Body of pancreas (tissue), 4 donors: ENCODE measurements at regions not wholly inside any gene's neighbourhood (a gene's known extent, or its start where the extent isn't known, plus 50 kb on each side); places are given as distances from the start of the nearest gene placed in this dataset.

Experiments
- ATAC-seq: fragments of 150-250 bp; one replicate; pipeline ENCODE4 v1.9.1; 2016
- DNase-seq, 4 donors: peaks; one replicate each; pipeline ENCODE4 v3.0.0-alpha.2; 2019
- H3K27ac ChIP-seq, 4 donors: fragments of 200-600 bp; sonication (generic); 1 replicate in 3 of 4; 2 replicates in 1 of 4; pipeline versions ENCODE4 v1.5.1 to v1.6.1; 2016 to 2019; ENCODE audit warnings: mild to moderate bottlenecking in 1 of 4, mixed read lengths in 1 of 4, moderate library complexity in 1 of 4
- H3K27me3 ChIP-seq, 2 donors: fragments of 200-600 bp; sonication (generic); one replicate each; pipeline ENCODE4 v1.6.0; 2016; ENCODE audit warnings: mild to moderate bottlenecking in 1 of 2
- H3K36me3 ChIP-seq, 2 donors: fragments of 200-600 bp; sonication (generic); replicated peaks in 1 of 2; 2 replicates each; pipeline ENCODE4 v1.5.1; 2016; ENCODE audit warnings: low read depth in 2 of 2; ENCODE audit not compliant: insufficient read depth in 1 of 2
- H3K4me1 ChIP-seq: fragments of 200-600 bp; sonication (generic); one replicate; pipeline ENCODE4 v1.6.0; 2016
- H3K4me3 ChIP-seq, 2 donors: fragments of 200-600 bp; sonication (generic); 1 replicate in 1 of 2; 2 replicates in 1 of 2; pipeline ENCODE4 v1.5.1; 2016 to 2019
- H3K9me3 ChIP-seq, 3 donors: fragments of 200-600 bp; sonication (generic); 1 replicate in 2 of 3; 2 replicates in 1 of 3; pipeline ENCODE4 v1.5.1; 2016
- POLR2A ChIP-seq, 3 donors: fragments of 450-650 bp; IDR thresholded peaks; one replicate each; pipeline ENCODE4 v1.6.1; 2016; ENCODE audit warnings: antibody characterized with exemption in 3 of 3, mild to moderate bottlenecking in 2 of 3
- WGBS, 2 donors: methylation state at CpG; one replicate each; pipeline ENCODE4 v1.1.5; 2017; 5-methylcytosine and 5-hydroxymethylcytosine counted together
- intact Hi-C: fragments of 100-400 bp; cut with DNase I; formaldehyde crosslinking; loops from one replicate; pipeline ENCODE4 v1.15.1; 2023
- TF ChIP-seq, protein P1 (sequence below), 7 experiments: fragments of 450-650 bp in 4 of 7; fragments of 200-600 bp in 3 of 7; sonication (generic) in 3 of 7; IDR thresholded peaks; one replicate each; pipeline ENCODE4 v1.5.1; 2016 to 2019; ENCODE audit warnings: antibody characterized with exemption in 7 of 7

DNA sequence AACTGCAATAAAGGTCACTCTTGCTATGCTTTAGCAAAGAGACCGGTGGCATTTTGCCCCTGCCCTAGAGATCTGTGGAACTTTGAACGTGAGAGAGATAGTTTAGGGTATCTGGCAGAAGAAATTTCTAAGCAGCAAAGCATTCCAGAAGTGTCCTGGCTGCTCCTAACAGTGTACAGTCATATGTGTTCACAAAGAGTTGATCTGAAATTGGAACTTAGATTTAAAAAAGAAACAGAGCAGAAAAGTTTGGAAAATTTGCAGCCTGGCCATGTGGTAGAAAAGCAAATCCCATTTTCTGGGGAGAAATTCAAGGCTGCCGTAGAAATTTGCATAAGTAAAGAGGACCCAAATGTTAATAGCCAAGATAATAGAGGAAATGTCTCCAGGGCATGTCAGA is 169.2 kb downstream of the FGF1 start:
- H3K27ac ChIP-seq: no peak overlapping the region
- H3K27me3 ChIP-seq: no peaks in the 10 kb centered on the region
- DNase-seq (no peak), ATAC-seq (no peak)
- intact Hi-C loops: no loop called here
- no peak for TF ChIP-seq POLR2A (IDR thresholded peaks at IDR 0.05)
- TF ChIP-seq, protein P1, sequence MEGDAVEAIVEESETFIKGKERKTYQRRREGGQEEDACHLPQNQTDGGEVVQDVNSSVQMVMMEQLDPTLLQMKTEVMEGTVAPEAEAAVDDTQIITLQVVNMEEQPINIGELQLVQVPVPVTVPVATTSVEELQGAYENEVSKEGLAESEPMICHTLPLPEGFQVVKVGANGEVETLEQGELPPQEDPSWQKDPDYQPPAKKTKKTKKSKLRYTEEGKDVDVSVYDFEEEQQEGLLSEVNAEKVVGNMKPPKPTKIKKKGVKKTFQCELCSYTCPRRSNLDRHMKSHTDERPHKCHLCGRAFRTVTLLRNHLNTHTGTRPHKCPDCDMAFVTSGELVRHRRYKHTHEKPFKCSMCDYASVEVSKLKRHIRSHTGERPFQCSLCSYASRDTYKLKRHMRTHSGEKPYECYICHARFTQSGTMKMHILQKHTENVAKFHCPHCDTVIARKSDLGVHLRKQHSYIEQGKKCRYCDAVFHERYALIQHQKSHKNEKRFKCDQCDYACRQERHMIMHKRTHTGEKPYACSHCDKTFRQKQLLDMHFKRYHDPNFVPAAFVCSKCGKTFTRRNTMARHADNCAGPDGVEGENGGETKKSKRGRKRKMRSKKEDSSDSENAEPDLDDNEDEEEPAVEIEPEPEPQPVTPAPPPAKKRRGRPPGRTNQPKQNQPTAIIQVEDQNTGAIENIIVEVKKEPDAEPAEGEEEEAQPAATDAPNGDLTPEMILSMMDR (IDR thresholded peaks at IDR 0.05): no peak
- no peak overlapping the region for H3K4me3 ChIP-seq
- no peaks in the 10 kb centered on the region for H3K9me3 ChIP-seq
- no peaks in the 10 kb centered on the region for H3K4me1 ChIP-seq
- H3K36me3 ChIP-seq: no peaks in the 10 kb centered on the region
- WGBS, 2 donors: 83 to 91% methylated on average over 3 of the region's 3 CpGs

DNA sequence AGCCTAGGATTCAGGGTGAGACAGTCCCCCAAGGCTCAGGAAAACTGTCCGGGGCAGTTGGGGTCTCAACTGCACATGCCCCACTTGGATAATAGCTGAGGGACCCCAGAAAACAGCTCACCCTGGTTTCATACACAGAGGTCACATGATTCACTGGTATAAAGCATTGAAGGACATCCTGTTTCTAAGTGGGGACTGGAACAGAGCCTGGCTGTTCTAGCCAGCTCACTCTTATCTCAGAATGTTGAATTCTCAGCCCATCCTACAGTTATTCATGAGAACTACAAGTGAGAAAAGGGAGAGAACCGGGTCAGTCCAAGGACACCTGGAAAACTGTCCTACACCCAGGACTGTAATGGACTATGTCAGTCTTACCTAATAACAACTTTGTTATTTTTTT is 170.9 kb downstream of the FGF1 start:
- TF ChIP-seq POLR2A (IDR thresholded peaks at IDR 0.05): no peak
- TF ChIP-seq, protein P1 (IDR thresholded peaks at IDR 0.05): no peak
- H3K36me3 ChIP-seq: no peaks in the 10 kb centered on the region
- H3K4me3 ChIP-seq: no peak overlapping the region
- DNase-seq (no peak), ATAC-seq (no peak)
- no peak overlapping the region for H3K27ac ChIP-seq
- H3K9me3 ChIP-seq: no peaks in the 10 kb centered on the region
- no peaks in the 10 kb centered on the region for H3K27me3 ChIP-seq
- intact Hi-C loops: no loop called here
- WGBS, 2 donors: 75 to 84% methylated on average over 2 of the region's 2 CpGs
- H3K4me1 ChIP-seq: no peaks in the 10 kb centered on the region

DNA sequence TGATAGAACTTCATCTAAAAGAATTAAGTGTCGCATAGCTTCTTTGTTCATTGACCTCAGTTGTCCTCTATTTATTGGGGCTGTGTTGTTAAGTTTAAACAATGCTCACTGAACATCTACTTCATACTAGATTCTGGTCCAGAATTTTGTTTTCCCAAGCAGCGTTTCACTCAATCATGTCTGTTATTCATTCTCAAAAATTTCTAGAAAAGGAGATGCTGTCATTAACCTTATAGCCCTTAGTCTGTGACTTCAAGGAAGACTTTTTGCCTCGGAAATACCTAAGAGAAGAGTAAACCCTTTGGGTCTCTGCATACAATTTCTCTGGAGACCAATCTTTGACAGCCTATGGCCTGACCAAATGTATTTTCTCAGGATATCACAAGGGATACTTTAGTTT is 171.7 kb downstream of the FGF1 start:
- Histone ChIP-seq H3K27ac (no peak overlapping the region), H3K36me3 (no peaks in the 10 kb centered on the region), H3K27me3 (no peaks in the 10 kb centered on the region), H3K4me1 (peaks cover 3% of the 10 kb centered on the region), H3K9me3 (no peaks in the 10 kb centered on the region), H3K4me3 (no peak overlapping the region)
- no peak for TF ChIP-seq POLR2A (IDR thresholded peaks at IDR 0.05)
- TF ChIP-seq, protein P1 (IDR thresholded peaks at IDR 0.05): no peak
- ATAC-seq: no peak
- intact Hi-C loops: no loop called here
- 74 to 84% methylated on average over 3 of the region's 3 CpGs for WGBS, 2 donors
- DNase-seq: no peak

DNA sequence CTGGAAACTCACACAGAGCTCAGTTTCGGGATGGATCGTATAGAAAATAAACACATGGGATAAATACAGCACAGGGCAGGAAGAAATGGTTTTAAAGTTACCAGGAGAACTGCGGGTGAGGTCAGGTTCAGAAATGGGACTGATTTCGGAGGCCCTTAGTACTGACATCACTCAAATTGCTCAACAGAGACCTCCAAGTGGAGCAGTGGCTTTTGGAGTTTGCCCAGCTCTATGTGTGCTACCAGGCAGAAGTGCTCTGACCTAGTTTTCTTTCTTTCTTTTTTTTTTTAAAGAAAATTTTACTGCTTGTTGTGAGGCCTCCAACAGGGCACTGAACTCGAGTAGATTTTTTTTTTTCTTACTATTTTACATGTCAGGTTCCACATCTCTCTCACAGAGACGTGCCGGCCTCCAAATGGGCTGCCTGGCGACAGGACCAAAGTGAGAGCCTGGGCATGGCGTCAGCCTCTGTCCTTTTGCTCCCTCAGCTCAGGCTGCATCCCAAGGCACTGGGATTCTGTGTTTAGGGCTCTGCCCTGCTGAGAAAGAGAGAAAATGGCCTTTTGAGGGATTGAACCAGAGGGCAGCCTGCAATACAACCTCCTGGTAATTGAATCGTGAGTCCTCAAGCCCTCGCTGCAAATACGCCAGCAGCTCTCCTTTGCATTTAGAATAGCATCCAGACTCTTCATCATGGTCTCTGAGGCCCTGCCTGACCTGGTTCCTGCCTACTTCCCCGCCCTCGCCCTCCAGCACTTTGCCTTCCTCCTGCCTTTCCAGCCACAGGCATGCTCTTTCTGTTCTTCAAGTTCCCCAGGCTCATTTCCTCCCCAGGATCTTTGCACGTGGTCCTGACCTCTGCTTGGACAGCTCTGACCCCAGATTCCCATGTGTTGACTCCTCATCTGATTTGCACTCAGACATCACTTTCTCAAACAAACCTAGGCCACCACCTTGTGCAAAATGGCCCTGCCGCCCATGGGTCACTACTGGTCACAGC is 173.5 kb downstream of the FGF1 start:
- intact Hi-C loops: no loop called here
- ATAC-seq (peak; percentile 40), DNase-seq (peak in 3 of 4 donors; percentile 19 to 31 (median 21))
- H3K36me3 ChIP-seq: no peaks in the 10 kb centered on the region
- H3K4me3 ChIP-seq: no peak overlapping the region
- H3K4me1 ChIP-seq: peaks cover 19% of the 10 kb centered on the region
- H3K27ac ChIP-seq: no peak overlapping the region
- no peaks in the 10 kb centered on the region for H3K27me3 ChIP-seq
- WGBS, 2 donors: 76 to 83% methylated on average over 16 of the region's 16 CpGs
- TF ChIP-seq, protein P1 (IDR thresholded peaks at IDR 0.05): no peak
- TF ChIP-seq POLR2A (IDR thresholded peaks at IDR 0.05): no peak
- no peaks in the 10 kb centered on the region for H3K9me3 ChIP-seq
